ENCODE measurements at regions not wholly inside any gene's neighbourhood (a gene's known extent, or its start where the extent isn't known, plus 50 kb on each side); places are given as distances from the start of the nearest gene placed in this dataset.

DNA sequence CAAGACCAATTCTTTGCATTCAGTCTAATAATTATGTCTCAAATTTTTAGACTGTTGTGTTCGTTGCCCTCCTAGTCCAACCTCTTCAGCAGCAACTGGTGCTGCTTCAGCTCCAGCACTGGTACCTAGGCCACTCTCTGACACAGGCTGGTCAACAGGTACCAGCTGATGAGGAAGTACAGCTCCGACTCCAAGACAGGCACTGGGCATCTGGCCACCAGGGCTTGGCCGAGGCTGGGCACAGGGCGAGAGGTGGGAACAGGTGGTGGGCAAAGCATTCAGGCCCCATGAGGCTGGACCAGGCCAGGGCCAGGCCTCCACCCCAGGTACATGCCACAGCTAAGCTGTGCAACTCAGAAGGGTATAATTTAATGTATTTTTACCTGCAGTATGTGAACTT is 151.5 kb upstream of the AGR3 start:
- Histone ChIP-seq H3K27me3 (ENCODE audit: control insufficient read depth, insufficient read depth, low read length) (no peaks in the 10 kb centered on the region), H4K20me1 (ENCODE audit: control insufficient read depth, extremely low read depth, insufficient read depth, low read length) (no peaks in the 10 kb centered on the region), H3K27ac (ENCODE audit: insufficient read depth, low read length) (no peak overlapping the region), H3K36me3 (ENCODE audit: control insufficient read depth, insufficient read depth, low read length) (no peaks in the 10 kb centered on the region), H2AFZ (ENCODE audit: low read length) (no peak overlapping the region), H3K9ac (ENCODE audit: insufficient read depth, low read length) (no peak overlapping the region), H3K79me2 (ENCODE audit: control insufficient read depth, insufficient read depth, low read length) (no peaks in the 10 kb centered on the region), H3K4me3 (replicated peaks in 1 of 4; ENCODE audit: control extremely low read depth in 1 of 4, insufficient read depth in 1 of 4, low read depth in 3 of 4, low read length in 4 of 4) (no peak overlapping the region), H3K4me2 (ENCODE audit: extremely low read depth, insufficient read depth, low read length) (no peak overlapping the region), H3K4me1 (ENCODE audit: control insufficient read depth, extremely low read depth, insufficient read depth, low read length) (no peaks in the 10 kb centered on the region), H3K9me3 (ENCODE audit: control insufficient read depth, insufficient read depth, low read depth, low read length) (no peaks in the 10 kb centered on the region)
- no peak for DNase-seq (ENCODE audit: low read depth in 2 of 2)
- no peak for TF ChIP-seq EZH2 (IDR thresholded peaks at IDR 0.05; ENCODE audit: low read length, missing control alignments)
- TF ChIP-seq, protein P1, sequence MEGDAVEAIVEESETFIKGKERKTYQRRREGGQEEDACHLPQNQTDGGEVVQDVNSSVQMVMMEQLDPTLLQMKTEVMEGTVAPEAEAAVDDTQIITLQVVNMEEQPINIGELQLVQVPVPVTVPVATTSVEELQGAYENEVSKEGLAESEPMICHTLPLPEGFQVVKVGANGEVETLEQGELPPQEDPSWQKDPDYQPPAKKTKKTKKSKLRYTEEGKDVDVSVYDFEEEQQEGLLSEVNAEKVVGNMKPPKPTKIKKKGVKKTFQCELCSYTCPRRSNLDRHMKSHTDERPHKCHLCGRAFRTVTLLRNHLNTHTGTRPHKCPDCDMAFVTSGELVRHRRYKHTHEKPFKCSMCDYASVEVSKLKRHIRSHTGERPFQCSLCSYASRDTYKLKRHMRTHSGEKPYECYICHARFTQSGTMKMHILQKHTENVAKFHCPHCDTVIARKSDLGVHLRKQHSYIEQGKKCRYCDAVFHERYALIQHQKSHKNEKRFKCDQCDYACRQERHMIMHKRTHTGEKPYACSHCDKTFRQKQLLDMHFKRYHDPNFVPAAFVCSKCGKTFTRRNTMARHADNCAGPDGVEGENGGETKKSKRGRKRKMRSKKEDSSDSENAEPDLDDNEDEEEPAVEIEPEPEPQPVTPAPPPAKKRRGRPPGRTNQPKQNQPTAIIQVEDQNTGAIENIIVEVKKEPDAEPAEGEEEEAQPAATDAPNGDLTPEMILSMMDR (conservative IDR thresholded peaks at IDR 0.05 in 1 of 2, IDR thresholded peaks at IDR 0.05 in 1 of 2; ENCODE audit: low read depth in 1 of 2, low read length in 2 of 2): no peak

DNA sequence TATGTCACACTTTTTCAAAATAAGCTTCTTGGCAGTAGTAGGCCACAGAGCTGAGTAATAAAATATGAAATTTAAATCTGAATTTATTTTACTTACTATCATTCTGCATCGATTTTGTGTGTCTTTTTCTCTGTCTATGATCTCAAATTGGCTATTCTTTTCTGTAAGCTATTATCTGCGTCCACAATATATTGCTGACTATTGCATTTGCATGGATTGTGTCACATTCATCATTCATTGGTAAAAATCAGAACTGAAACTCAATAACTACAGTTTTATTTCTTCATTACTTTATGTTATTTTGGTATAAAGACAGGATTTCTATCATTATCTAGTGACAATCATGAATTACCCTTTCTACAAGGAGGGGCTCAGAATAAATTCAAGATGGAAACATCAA is 154.8 kb upstream of the AGR3 start:
- Histone ChIP-seq H4K20me1 (ENCODE audit: control insufficient read depth, extremely low read depth, insufficient read depth, low read length) (no peaks in the 10 kb centered on the region), H2AFZ (ENCODE audit: low read length) (no peak overlapping the region), H3K27me3 (ENCODE audit: control insufficient read depth, insufficient read depth, low read length) (no peaks in the 10 kb centered on the region), H3K4me1 (ENCODE audit: control insufficient read depth, extremely low read depth, insufficient read depth, low read length) (no peaks in the 10 kb centered on the region), H3K36me3 (ENCODE audit: control insufficient read depth, insufficient read depth, low read length) (no peaks in the 10 kb centered on the region), H3K4me3 (replicated peaks in 1 of 4; ENCODE audit: control extremely low read depth in 1 of 4, insufficient read depth in 1 of 4, low read depth in 3 of 4, low read length in 4 of 4) (no peak overlapping the region), H3K9ac (ENCODE audit: insufficient read depth, low read length) (no peak overlapping the region), H3K9me3 (ENCODE audit: control insufficient read depth, insufficient read depth, low read depth, low read length) (no peaks in the 10 kb centered on the region), H3K79me2 (ENCODE audit: control insufficient read depth, insufficient read depth, low read length) (no peaks in the 10 kb centered on the region), H3K4me2 (ENCODE audit: extremely low read depth, insufficient read depth, low read length) (no peak overlapping the region), H3K27ac (ENCODE audit: insufficient read depth, low read length) (no peak overlapping the region)
- no peak for DNase-seq (ENCODE audit: low read depth in 2 of 2)
- TF ChIP-seq, protein P1 (conservative IDR thresholded peaks at IDR 0.05 in 1 of 2, IDR thresholded peaks at IDR 0.05 in 1 of 2; ENCODE audit: low read depth in 1 of 2, low read length in 2 of 2): no peak
- no peak for TF ChIP-seq EZH2 (IDR thresholded peaks at IDR 0.05; ENCODE audit: low read length, missing control alignments)

DNA sequence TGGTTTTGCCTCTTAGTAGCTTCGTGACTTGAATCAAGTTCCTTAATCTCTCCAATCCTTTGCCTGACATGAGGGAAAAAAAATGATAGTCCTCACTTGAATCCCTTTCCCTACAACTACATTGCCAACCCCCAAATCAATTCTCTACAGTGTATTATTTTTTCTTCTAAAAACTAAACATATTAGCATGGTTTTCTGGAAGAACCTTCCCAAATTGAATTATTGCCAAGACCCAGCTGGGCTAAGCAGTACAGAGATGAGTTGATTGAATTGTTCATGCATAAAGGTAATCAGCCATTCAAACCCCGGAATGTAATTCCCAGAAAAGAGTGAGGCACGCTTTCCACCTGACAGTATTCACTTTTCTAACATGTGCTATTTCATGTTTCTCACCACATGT is 155.6 kb upstream of the AGR3 start:
- Histone ChIP-seq H3K9ac (ENCODE audit: insufficient read depth, low read length) (no peak overlapping the region), H2AFZ (ENCODE audit: low read length) (no peak overlapping the region), H4K20me1 (ENCODE audit: control insufficient read depth, extremely low read depth, insufficient read depth, low read length) (no peaks in the 10 kb centered on the region), H3K27ac (ENCODE audit: insufficient read depth, low read length) (no peak overlapping the region), H3K4me1 (ENCODE audit: control insufficient read depth, extremely low read depth, insufficient read depth, low read length) (peaks cover 3% of the 10 kb centered on the region), H3K36me3 (ENCODE audit: control insufficient read depth, insufficient read depth, low read length) (no peaks in the 10 kb centered on the region), H3K79me2 (ENCODE audit: control insufficient read depth, insufficient read depth, low read length) (no peaks in the 10 kb centered on the region), H3K9me3 (ENCODE audit: control insufficient read depth, insufficient read depth, low read depth, low read length) (no peaks in the 10 kb centered on the region), H3K4me2 (ENCODE audit: extremely low read depth, insufficient read depth, low read length) (no peak overlapping the region), H3K27me3 (ENCODE audit: control insufficient read depth, insufficient read depth, low read length) (no peaks in the 10 kb centered on the region), H3K4me3 (replicated peaks in 1 of 4; ENCODE audit: control extremely low read depth in 1 of 4, insufficient read depth in 1 of 4, low read depth in 3 of 4, low read length in 4 of 4) (no peak overlapping the region)
- no peak for DNase-seq (ENCODE audit: low read depth in 2 of 2)
- TF ChIP-seq, protein P1 (conservative IDR thresholded peaks at IDR 0.05 in 1 of 2, IDR thresholded peaks at IDR 0.05 in 1 of 2; ENCODE audit: low read depth in 1 of 2, low read length in 2 of 2): no peak
- TF ChIP-seq EZH2 (IDR thresholded peaks at IDR 0.05; ENCODE audit: low read length, missing control alignments): no peak

All from fibroblast of lung (primary cell).